ENCODE measurements at regions not wholly inside any gene's neighbourhood (a gene's known extent, or its start where the extent isn't known, plus 50 kb on each side); places are given as distances from the start of the nearest gene placed in this dataset.

- no peak for TF ChIP-seq CTCF (IDR thresholded peaks at IDR 0.05; ENCODE audit: insufficient read depth, low read depth, low read length)
- no peak for TF ChIP-seq EZH2 (IDR thresholded peaks at IDR 0.05; ENCODE audit: insufficient read depth, low read length)
These were observed 358.2 kb downstream of the MN1 start for GRCh38 chr22:27443306-27443705.

Data from astrocyte (in vitro differentiated cells and primary cell).